GM13977 (cell line): ENCODE measurements at regions not wholly inside any gene's neighbourhood (a gene's known extent, or its start where the extent isn't known, plus 50 kb on each side); places are given as distances from the start of the nearest gene placed in this dataset.

Source experiments
- DNase-seq: peaks from one replicate; pipeline ENCODE4 v3.0.0; 2012; ENCODE audit warnings: low spot score
- in situ Hi-C: fragments of 300-500 bp; cut with MboI; formaldehyde crosslinking; loops from one replicate; pipeline ENCODE4 v1.12.0; 2022; ENCODE audit warnings: low sequenced_read_pairs, low pct_unique_long_range_greater_than_20kb, mixed read lengths, inconsistent platforms; ENCODE audit not compliant: unreplicated experiment
- TF ChIP-seq, protein P1 (sequence below): IDR thresholded peaks from 2 replicates; pipeline ENCODE4 v1.5.1; 2012; ENCODE audit warnings: mild to moderate bottlenecking, control low read depth; ENCODE audit not compliant: insufficient read depth; ENCODE audit errors: extremely low read depth, missing control alignments

DNA sequence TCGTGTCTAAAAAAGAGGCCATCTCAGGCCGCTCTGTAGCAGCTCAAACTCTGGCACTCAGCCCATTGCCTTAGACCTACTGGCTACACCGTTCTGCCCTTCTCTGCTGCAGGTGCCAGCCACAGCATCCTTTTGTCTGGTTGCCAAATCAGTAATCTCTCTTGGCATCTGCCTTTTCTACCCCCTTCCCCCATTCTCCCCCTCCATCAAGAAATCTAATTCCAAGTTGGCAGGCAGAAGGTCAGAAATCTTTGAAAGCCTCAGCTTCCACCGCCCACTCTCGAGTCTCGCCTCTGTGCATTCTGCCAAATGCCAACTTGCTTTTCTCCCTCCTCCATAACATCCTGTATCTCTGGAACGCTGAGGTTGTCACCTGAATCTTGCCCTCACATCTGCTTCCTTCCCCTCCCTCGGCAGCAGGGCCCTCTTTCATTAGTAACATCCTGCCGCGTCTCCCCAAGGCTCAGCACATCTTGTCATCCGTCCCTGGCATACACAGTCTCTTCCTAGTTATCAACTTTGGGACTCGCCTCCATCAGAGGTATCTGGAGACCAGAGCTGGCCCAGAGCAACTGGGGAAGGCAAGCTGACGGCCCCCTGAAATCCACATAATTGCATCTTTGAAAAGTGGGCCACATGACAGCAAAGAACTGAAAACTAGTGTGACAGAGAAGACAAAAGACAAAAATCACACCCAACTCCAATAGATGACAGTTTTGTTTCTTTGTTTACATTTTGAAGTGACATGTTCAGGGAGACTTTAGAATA, 312.0 kb upstream of the CCDC54 start:
- in situ Hi-C loops = no loop called here
- no peak for DNase-seq
- TF ChIP-seq, protein P1, sequence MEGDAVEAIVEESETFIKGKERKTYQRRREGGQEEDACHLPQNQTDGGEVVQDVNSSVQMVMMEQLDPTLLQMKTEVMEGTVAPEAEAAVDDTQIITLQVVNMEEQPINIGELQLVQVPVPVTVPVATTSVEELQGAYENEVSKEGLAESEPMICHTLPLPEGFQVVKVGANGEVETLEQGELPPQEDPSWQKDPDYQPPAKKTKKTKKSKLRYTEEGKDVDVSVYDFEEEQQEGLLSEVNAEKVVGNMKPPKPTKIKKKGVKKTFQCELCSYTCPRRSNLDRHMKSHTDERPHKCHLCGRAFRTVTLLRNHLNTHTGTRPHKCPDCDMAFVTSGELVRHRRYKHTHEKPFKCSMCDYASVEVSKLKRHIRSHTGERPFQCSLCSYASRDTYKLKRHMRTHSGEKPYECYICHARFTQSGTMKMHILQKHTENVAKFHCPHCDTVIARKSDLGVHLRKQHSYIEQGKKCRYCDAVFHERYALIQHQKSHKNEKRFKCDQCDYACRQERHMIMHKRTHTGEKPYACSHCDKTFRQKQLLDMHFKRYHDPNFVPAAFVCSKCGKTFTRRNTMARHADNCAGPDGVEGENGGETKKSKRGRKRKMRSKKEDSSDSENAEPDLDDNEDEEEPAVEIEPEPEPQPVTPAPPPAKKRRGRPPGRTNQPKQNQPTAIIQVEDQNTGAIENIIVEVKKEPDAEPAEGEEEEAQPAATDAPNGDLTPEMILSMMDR = no peak

DNA sequence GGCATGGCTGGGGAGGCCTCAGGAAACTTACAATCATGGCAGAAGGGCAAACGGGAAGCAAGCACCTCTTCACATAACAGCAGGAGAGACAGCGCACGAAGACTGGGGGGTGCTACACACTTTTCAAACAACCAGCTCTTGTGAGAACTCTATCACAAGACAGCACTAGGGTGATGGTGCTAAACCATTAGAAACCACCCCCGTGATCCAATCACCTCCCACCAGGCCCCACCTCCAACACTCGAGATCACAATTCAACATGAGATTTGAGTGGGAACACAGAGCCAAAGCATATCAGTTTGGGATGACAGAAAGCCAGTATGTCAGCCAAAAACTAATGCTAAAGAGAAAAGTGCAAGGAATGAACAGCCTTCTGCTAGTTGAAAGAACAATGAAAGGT, 309.8 kb upstream of the CCDC54 start:
- in situ Hi-C loops = no loop called here
- DNase-seq = no peak
- TF ChIP-seq, protein P1 = no peak

DNA sequence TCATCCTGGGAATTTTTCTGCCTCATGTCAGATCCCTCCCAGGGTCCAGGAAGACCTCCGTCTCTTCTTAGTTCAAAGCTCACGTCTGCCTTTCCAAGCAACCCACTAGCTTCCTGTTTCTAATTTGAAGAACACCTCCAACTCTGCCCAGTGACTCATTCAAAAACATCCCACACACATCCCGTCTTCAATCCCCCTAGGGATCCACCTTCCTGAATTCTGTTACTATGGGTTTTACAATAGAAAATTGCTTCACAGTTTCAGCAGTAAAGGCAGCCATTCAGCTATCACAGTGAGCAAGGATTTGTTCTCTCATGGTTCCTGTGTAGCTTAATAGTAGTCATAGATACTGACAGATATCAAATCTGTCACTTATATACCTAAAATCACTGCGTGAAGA, 308.3 kb upstream of the CCDC54 start:
- no peak for DNase-seq
- TF ChIP-seq, protein P1 = no peak
- in situ Hi-C loops = no loop called here

DNA sequence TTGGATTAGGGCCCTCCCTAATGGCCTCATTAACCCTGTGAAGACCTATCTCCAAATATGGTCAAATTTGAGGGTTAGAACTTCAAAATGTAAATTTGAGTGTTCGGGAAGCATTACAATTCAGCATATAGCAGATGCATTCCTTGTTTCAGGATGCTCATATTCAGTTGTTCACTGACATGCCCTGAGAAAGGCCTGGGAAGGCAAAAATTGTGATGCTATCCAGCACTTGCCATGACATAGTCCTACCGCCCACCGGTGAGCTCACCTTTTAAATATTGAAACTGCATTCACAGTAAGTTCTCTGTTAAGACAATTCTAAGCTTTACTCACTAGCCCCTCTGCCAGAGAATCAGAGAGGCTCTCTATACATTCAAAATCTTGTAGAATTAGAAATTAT, 300.3 kb upstream of the CCDC54 start:
- TF ChIP-seq, protein P1 = no peak
- in situ Hi-C loops = no loop called here
- DNase-seq = no peak

DNA sequence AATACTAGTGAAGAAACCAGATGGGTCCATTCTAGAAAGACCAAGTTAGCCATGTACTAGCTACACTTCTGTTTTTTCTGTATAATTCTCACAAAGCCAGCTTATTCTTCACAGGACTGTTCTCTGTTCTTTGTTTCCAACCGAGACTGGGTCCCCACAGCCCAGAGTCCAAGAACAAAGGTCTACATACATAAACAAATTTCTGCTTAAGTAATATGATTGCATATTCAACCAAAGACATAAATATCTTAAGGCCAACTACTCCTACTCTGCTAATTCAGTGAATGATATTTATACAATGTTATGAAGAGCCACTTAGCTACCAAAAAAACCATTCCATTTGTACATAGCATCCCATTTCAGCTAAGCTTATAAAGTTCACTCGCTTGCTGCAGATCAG, 299.8 kb upstream of the CCDC54 start:
- in situ Hi-C loops = no loop called here

DNA sequence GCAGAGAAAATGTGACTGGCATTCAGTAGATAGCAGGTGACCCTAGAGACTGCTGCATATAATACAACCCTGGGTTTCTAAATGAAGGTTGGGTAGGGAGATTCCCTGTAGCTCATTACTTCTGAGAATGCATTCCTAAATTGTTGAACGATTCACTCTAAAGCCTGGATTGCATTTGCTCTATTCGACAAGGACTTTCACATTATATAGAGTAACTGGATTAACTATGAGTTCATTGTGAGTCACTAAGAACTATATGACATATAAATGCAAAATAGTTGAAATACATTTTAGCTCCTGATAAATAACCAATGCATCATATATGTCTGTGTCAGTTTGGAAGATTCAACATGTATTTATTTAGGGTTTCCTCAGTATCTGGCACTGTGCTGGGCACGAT, 294.7 kb upstream of the CCDC54 start:
- DNase-seq = no peak
- TF ChIP-seq, protein P1 = no peak
- in situ Hi-C loops = no loop called here

More for the DNA sequence above, 299.8 kb upstream of the CCDC54 start:
- TF ChIP-seq, protein P1 = no peak
- no peak for DNase-seq
